DMS53 (cell line): ENCODE measurements at regions not wholly inside any gene's neighbourhood (a gene's known extent, or its start where the extent isn't known, plus 50 kb on each side); places are given as distances from the start of the nearest gene placed in this dataset.

Experiments used
- DNase-seq: peaks from one replicate; lab custom pipeline; 2025; lab: John Stamatoyannopoulos, UW

GRCh38 chr1:82445827-82446226 lies 645.1 kb downstream of the ADGRL2 start:
- DNase-seq, result no peak

GRCh38 chr1:82445132-82445531 lies 644.4 kb downstream of the ADGRL2 start:
- DNase-seq, result no peak

GRCh38 chr1:82441402-82441801 lies 640.7 kb downstream of the ADGRL2 start:
- peak; percentile 13 for DNase-seq

GRCh38 chr1:82423174-82423815 lies 622.6 kb downstream of the ADGRL2 start:
- no peak for DNase-seq

GRCh38 chr1:82421782-82422181 lies 621.0 kb downstream of the ADGRL2 start:
- DNase-seq, result no peak

GRCh38 chr1:82420584-82420983 lies 619.9 kb downstream of the ADGRL2 start:
- no peak for DNase-seq

- DNase-seq, result no peak
Observed at GRCh38 chr1:82411605-82412004, 610.9 kb downstream of the ADGRL2 start.

- DNase-seq, result no peak
Observed at GRCh38 chr1:82405333-82405732, 604.6 kb downstream of the ADGRL2 start.

- no peak for DNase-seq
Observed at GRCh38 chr1:82401116-82401515, 600.4 kb downstream of the ADGRL2 start.

- DNase-seq, result no peak
Observed at GRCh38 chr1:82400521-82400920, 599.8 kb downstream of the ADGRL2 start.

GRCh38 chr1:82399093-82399492 lies 598.4 kb downstream of the ADGRL2 start:
- no peak for DNase-seq

- no peak for DNase-seq
Observed at GRCh38 chr1:82398357-82398756, 597.6 kb downstream of the ADGRL2 start.

GRCh38 chr1:82395440-82395839 lies 594.7 kb downstream of the ADGRL2 start:
- no peak for DNase-seq

GRCh38 chr1:82392946-82393345 lies 592.2 kb downstream of the ADGRL2 start:
- no peak for DNase-seq

GRCh38 chr1:82392513-82392912 lies 591.8 kb downstream of the ADGRL2 start:
- no peak for DNase-seq

GRCh38 chr1:82391712-82392111 lies 591.0 kb downstream of the ADGRL2 start:
- DNase-seq, result no peak

GRCh38 chr1:82390627-82391026 lies 589.9 kb downstream of the ADGRL2 start:
- no peak for DNase-seq

GRCh38 chr1:82388679-82389078 lies 587.9 kb downstream of the ADGRL2 start:
- DNase-seq, result peak; percentile 30

GRCh38 chr1:82387012-82387366 lies 586.3 kb downstream of the ADGRL2 start:
- DNase-seq, result no peak

- no peak for DNase-seq
Observed at GRCh38 chr1:82386365-82387011, 585.8 kb downstream of the ADGRL2 start.

- no peak for DNase-seq
Observed at GRCh38 chr1:82384776-82385175, 584.0 kb downstream of the ADGRL2 start.

GRCh38 chr1:82377201-82377884 lies 576.6 kb downstream of the ADGRL2 start:
- peak; percentile 26 for DNase-seq

- no peak for DNase-seq
Observed at GRCh38 chr1:82373710-82374109, 573.0 kb downstream of the ADGRL2 start.
